HepG2 (cell line): ENCODE measurements at regions not wholly inside any gene's neighbourhood (a gene's known extent, or its start where the extent isn't known, plus 50 kb on each side); places are given as distances from the start of the nearest gene placed in this dataset.

Experiments used
- ATAC-seq: fragments of 200-7000 bp; cut with Tn5 transposase; 3 replicates; pipeline ENCODE4 v1.9.1; 2020; ENCODE audit warnings: mild to moderate bottlenecking, moderate library complexity
- BruUV-seq: library from RNA; stranded (reverse); fragments of 400-500 nt; replicated peaks from 2 replicates; lab custom pipeline; 2021; lab: Mats Ljungman, UMichigan
- CTCF ChIA-PET: fragments of 300-600 bp; formaldehyde crosslinking; extraction: SDS; loops from one replicate; lab custom pipeline; 2021; ENCODE audit warnings: low total read pairs, inconsistent platforms, low intra/inter-chr PET ratio; lab: Yijun Ruan, JAX
- POLR2A ChIA-PET: fragments of 350-600 bp; sonication (Branson Sonifier 250); formaldehyde crosslinking; loops from one replicate; lab custom pipeline; 2020; ENCODE audit warnings: antibody characterized with exemption, inconsistent platforms; lab: Yijun Ruan, JAX
- DNase-seq: peaks from one replicate; pipeline ENCODE4 v3.0.0-alpha.2; 2015; ENCODE audit warnings: low spot score
- FAIRE-seq: peaks from 3 replicates; lab custom pipeline; 2011; peaks lifted over from hg19 to GRCh38; lab: Jason Lieb, UNC
- H2AFZ ChIP-seq: one replicate; pipeline ENCODE4 v1.6.1; 2011; ENCODE audit warnings: low read length, inconsistent platforms
- H3K27ac ChIP-seq: fragments of 300-600 bp; 3 replicates; pipeline ENCODE4 v1.8.0; 2011; ENCODE audit warnings: mixed run types, mild to moderate bottlenecking, mixed read lengths, low read length, inconsistent platforms; ENCODE audit not compliant: insufficient read depth; ENCODE audit errors: extremely low read length
- H3K27me3 ChIP-seq, 2 experiments: fragments of 200-600 bp in 1 of 2; 2 replicates in 1 of 2; 3 replicates in 1 of 2; pipeline versions ENCODE4 v1.6.0 to v1.8.0; 2011; ENCODE audit warnings: low read length in 2 of 2, mild to moderate bottlenecking in 2 of 2, moderate library complexity in 2 of 2, inconsistent platforms in 1 of 2; ENCODE audit not compliant: insufficient read depth in 2 of 2, control insufficient read depth in 1 of 2
- H3K36me3 ChIP-seq, 2 experiments: fragments of 200-600 bp in 1 of 2; replicated peaks in 1 of 2; 2 replicates in 1 of 2; 3 replicates in 1 of 2; pipeline versions ENCODE4 v1.5.1 to v1.8.0; 2011; ENCODE audit warnings: low read length in 2 of 2, inconsistent platforms in 1 of 2; ENCODE audit not compliant: insufficient read depth in 2 of 2, control insufficient read depth in 1 of 2
- H3K4me1 ChIP-seq: 2 replicates; pipeline ENCODE4 v1.5.1; 2012; ENCODE audit warnings: low read length, inconsistent platforms; ENCODE audit not compliant: insufficient read depth
- H3K4me2 ChIP-seq: 2 replicates; pipeline ENCODE4 v1.6.0; 2011; ENCODE audit warnings: low read depth, low read length, inconsistent platforms
- H3K4me3 ChIP-seq, 3 experiments: fragments of 200-600 bp in 1 of 3; sonication (generic), shearing (Covaris generic) in 1 of 3; replicated peaks in 1 of 3; 2 replicates each; pipeline ENCODE4 v1.5.1; 2011 to 2016; ENCODE audit warnings: low read length in 3 of 3, inconsistent platforms in 2 of 3, low read depth in 2 of 3, mild to moderate bottlenecking in 2 of 3, control low read depth in 1 of 3, mixed read lengths in 1 of 3; ENCODE audit not compliant: insufficient read depth in 1 of 3
- H3K79me2 ChIP-seq: one replicate; pipeline ENCODE4 v1.6.1; 2011; ENCODE audit warnings: low read length, inconsistent platforms; ENCODE audit not compliant: insufficient read depth
- H3K9ac ChIP-seq: 2 replicates; pipeline ENCODE4 v1.6.0; 2011; ENCODE audit warnings: mild to moderate bottlenecking, low read depth, low read length, inconsistent platforms; ENCODE audit not compliant: insufficient read depth
- H3K9me3 ChIP-seq: 2 replicates; pipeline ENCODE4 v1.5.1; 2012; ENCODE audit warnings: mild to moderate bottlenecking, low read length
- H4K20me1 ChIP-seq: 2 replicates; pipeline ENCODE4 v1.6.0; 2011; ENCODE audit warnings: inconsistent platforms, mild to moderate bottlenecking, low read length, moderate library complexity; ENCODE audit not compliant: insufficient read depth
- FOXP1 ChIP-seq, 2 experiments: fragments of 450-650 bp in 1 of 2; IDR thresholded peaks; 2 replicates each; pipeline ENCODE4 v1.6.1; 2017 to 2018; ENCODE audit warnings: antibody characterized with exemption in 1 of 2
- JDP2 ChIP-seq: sonication (generic); formaldehyde crosslinking; IDR thresholded peaks from 2 replicates; pipeline ENCODE4 v1.8.1; 2022; ENCODE audit warnings: missing genetic modification reagents, borderline replicate concordance
- KIAA2018 ChIP-seq: sonication (generic); formaldehyde crosslinking; IDR thresholded peaks from 2 replicates; pipeline ENCODE4 v1.5.0; 2020; ENCODE audit warnings: mild to moderate bottlenecking, missing genetic modification reagents, borderline replicate concordance
- KLF9 ChIP-seq: IDR thresholded peaks from 2 replicates; pipeline ENCODE4 v1.6.1; 2016; ENCODE audit warnings: low read depth
- NCOA2 ChIP-seq: sonication (generic); formaldehyde crosslinking; IDR thresholded peaks from 2 replicates; pipeline ENCODE4 v1.8.0; 2022; ENCODE audit warnings: inconsistent platforms
- NFIC ChIP-seq: IDR thresholded peaks from 2 replicates; pipeline ENCODE4 v1.6.1; 2012; ENCODE audit warnings: mild to moderate bottlenecking, low read length, inconsistent platforms
- SMARCE1 ChIP-seq: fragments of 450-650 bp; IDR thresholded peaks from 2 replicates; pipeline ENCODE4 v1.6.1; 2017; ENCODE audit warnings: borderline replicate concordance
- SP2 ChIP-seq: sonication (generic); formaldehyde crosslinking; IDR thresholded peaks from 2 replicates; pipeline ENCODE4 v1.5.1; 2020; ENCODE audit warnings: mild to moderate bottlenecking, missing genetic modification reagents
- UBTF ChIP-seq: sonication (generic); formaldehyde crosslinking; IDR thresholded peaks from 2 replicates; pipeline ENCODE4 v1.4.0; 2020; ENCODE audit warnings: mild to moderate bottlenecking, missing genetic modification reagents
- ZNF10 ChIP-seq: sonication (generic); formaldehyde crosslinking; IDR thresholded peaks from 2 replicates; pipeline ENCODE4 v1.4.0; 2020; ENCODE audit warnings: mild to moderate bottlenecking, low read depth, missing genetic modification reagents, borderline replicate concordance
- ZNF460 ChIP-seq: sonication (generic); formaldehyde crosslinking; IDR thresholded peaks from 2 replicates; pipeline ENCODE4 v1.5.1; 2020; ENCODE audit warnings: missing genetic modification reagents, mild to moderate bottlenecking, borderline replicate concordance
- ZNF615 ChIP-seq: sonication (generic); formaldehyde crosslinking; IDR thresholded peaks from 2 replicates; pipeline ENCODE4 v1.5.0; 2020; ENCODE audit warnings: mild to moderate bottlenecking, missing genetic modification reagents, borderline replicate concordance
- WGBS: methylation state at CpG from one replicate; pipeline ENCODE4 v1.1.6; 2017; ENCODE audit warnings: low lambda C conversion rate; 5-methylcytosine and 5-hydroxymethylcytosine counted together
- in situ Hi-C: cut with HindIII; loops from 2 replicates; pipeline ENCODE4 v1.10.0; 2017; ENCODE audit warnings: low pct_unique_long_range_greater_than_20kb; ENCODE audit not compliant: extremely low pct_ligation_motif_present
- intact Hi-C: fragments of 100-400 bp; cut with micrococcal nuclease; formaldehyde crosslinking; loops from one replicate; pipeline ENCODE4 v1.10.0; 2022; ENCODE audit not compliant: unreplicated experiment

GRCh38 chr3:80351201-80351600, 583.4 kb upstream of the ROBO1 start (continued):
- no peak for TF ChIP-seq KIAA2018 (CRISPR knock-in tag)
- TF ChIP-seq, all 625 proteins: peak for 0

GRCh38 chr3:80350771-80351170, 583.0 kb upstream of the ROBO1 start:
- no peak for FAIRE-seq
- DNase-seq = no peak
- Histone ChIP-seq H3K27ac (no peak overlapping the region), H3K4me3 (no peak overlapping the region), H2AFZ (no peak overlapping the region), H4K20me1 (no peaks in the 10 kb centered on the region), H3K4me1 (no peaks in the 10 kb centered on the region), H3K27me3 (no peaks in the 10 kb centered on the region), H3K4me2 (no peak overlapping the region), H3K9me3 (no peaks in the 10 kb centered on the region), H3K9ac (no peak overlapping the region), H3K36me3 (no peaks in the 10 kb centered on the region), H3K79me2 (no peaks in the 10 kb centered on the region)
- WGBS = 47% methylated on average over 4 of the region's 4 CpGs
- in situ Hi-C loops (no loop called here), intact Hi-C loops (no loop called here)
- ChIA-PET POLR2A (no interaction called here), CTCF (no interaction called here)
- BruUV-seq = no TSS peak
- ATAC-seq = no peak
- no peak for TF ChIP-seq NCOA2 (CRISPR knock-in tag)
- no peak for TF ChIP-seq SMARCE1
- no peak for TF ChIP-seq ZNF460 (CRISPR knock-in tag)
- TF ChIP-seq ZNF615 = no peak
- no peak for TF ChIP-seq NFIC
- TF ChIP-seq UBTF (CRISPR knock-in tag) = no peak
- no peak for TF ChIP-seq ZNF10 (CRISPR knock-in tag)
- TF ChIP-seq FOXP1 (IDR thresholded peaks at IDR 0.05) = no peak
- TF ChIP-seq FOXP1 (CRISPR knock-in tag; IDR thresholded peaks at IDR 0.05) = no peak
- no peak for TF ChIP-seq SP2 (CRISPR knock-in tag)
- no peak for TF ChIP-seq JDP2 (CRISPR knock-in tag)
- no peak for TF ChIP-seq KLF9 (CRISPR knock-in tag)
